ENCODE measurements at regions not wholly inside any gene's neighbourhood (a gene's known extent, or its start where the extent isn't known, plus 50 kb on each side); places are given as distances from the start of the nearest gene placed in this dataset.

DNA sequence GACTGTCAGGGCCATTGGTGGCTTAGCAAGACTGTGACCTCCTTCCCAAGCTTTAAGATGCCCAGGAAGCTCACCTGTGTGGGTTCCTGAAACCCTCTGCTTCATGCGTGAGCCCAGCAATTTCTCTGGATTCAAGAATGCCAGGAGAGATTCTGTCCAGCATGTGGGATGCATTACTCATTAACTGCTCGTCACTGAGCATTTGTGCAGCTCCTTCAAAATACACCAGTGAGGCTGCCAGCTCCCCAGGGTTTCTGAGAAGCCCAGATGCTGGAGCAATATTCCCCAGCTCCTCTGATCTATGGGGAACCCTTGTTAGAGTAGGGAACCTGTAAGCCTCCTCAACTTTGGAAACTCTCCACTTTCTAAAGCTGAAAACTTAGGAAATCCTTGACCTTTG, 126.5 kb downstream of the CHST1 start:
- Histone ChIP-seq H3K79me2 (ENCODE audit: control insufficient read depth, insufficient read depth, low read length) (no peaks in the 10 kb centered on the region), H3K4me2 (ENCODE audit: insufficient read depth, low read length) (no peak overlapping the region), H3K27me3 (ENCODE audit: control insufficient read depth in 2 of 2, insufficient read depth in 2 of 2, low read length in 2 of 2) (no peaks in the 10 kb centered on the region), H2AFZ (ENCODE audit: low read depth, low read length) (no peak overlapping the region), H3K9me1 (replicated peaks; ENCODE audit: control insufficient read depth, extremely low read depth, insufficient read depth, low read length) (no peaks in the 10 kb centered on the region), H3K4me3 (replicated peaks in 1 of 3; ENCODE audit: insufficient read depth in 1 of 3, low read depth in 1 of 3, low read length in 3 of 3) (no peak overlapping the region), H3K27ac (ENCODE audit: insufficient read depth, low read depth, low read length) (no peak overlapping the region), H3K4me1 (ENCODE audit: control insufficient read depth, extremely low read depth, insufficient read depth, low read length) (no peaks in the 10 kb centered on the region), H3K36me3 (ENCODE audit: control insufficient read depth in 2 of 2, extremely low read depth in 1 of 2, insufficient read depth in 2 of 2, low read length in 2 of 2) (no peaks in the 10 kb centered on the region), H3K9ac (replicated peaks; ENCODE audit: extremely low read depth, insufficient read depth, low read length) (no peak overlapping the region), H4K20me1 (replicated peaks; ENCODE audit: control insufficient read depth, extremely low read depth, insufficient read depth, low read length) (no peaks in the 10 kb centered on the region), H3K9me3 (replicated peaks; ENCODE audit: control insufficient read depth, insufficient read depth, low read length) (no peaks in the 10 kb centered on the region)
- dilution Hi-C loops (cut with MboI; ENCODE audit: extremely low pct_ligation_motif_present, low sequenced_read_pairs) = no loop called here
- CTCF ChIA-PET = interaction anchor here (2.0 kb wide), 1 partner anchor 233 kb away, joined by 6 read pairs; no protein-coding TSS in a partner anchor
- TF ChIP-seq MYC (IDR thresholded peaks at IDR 0.05; ENCODE audit: low read depth, low read length) (no peak), JUN (IDR thresholded peaks at IDR 0.05; ENCODE audit: borderline replicate concordance, insufficient read depth, insufficient read length, low read depth) (no peak), FOS (IDR thresholded peaks at IDR 0.05; ENCODE audit: borderline replicate concordance, insufficient read depth, low read length) (no peak), EZH2 (IDR thresholded peaks at IDR 0.05; ENCODE audit: borderline replicate concordance, low read depth, low read length, severe bottlenecking) (no peak), GATA2 (IDR thresholded peaks at IDR 0.05; ENCODE audit: insufficient read depth, insufficient read length, low read depth, low read length) (no peak), POLR2A (IDR thresholded peaks at IDR 0.05; ENCODE audit: low read depth, low read length) (no peak), POLR2AphosphoS5 (IDR thresholded peaks at IDR 0.05; ENCODE audit: insufficient read depth, low read depth, low read length) (no peak)
- TF ChIP-seq, protein P1, sequence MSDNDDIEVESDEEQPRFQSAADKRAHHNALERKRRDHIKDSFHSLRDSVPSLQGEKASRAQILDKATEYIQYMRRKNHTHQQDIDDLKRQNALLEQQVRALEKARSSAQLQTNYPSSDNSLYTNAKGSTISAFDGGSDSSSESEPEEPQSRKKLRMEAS (IDR thresholded peaks at IDR 0.05; ENCODE audit: insufficient read depth, insufficient read length) = no peak
- TF ChIP-seq, protein P2, sequence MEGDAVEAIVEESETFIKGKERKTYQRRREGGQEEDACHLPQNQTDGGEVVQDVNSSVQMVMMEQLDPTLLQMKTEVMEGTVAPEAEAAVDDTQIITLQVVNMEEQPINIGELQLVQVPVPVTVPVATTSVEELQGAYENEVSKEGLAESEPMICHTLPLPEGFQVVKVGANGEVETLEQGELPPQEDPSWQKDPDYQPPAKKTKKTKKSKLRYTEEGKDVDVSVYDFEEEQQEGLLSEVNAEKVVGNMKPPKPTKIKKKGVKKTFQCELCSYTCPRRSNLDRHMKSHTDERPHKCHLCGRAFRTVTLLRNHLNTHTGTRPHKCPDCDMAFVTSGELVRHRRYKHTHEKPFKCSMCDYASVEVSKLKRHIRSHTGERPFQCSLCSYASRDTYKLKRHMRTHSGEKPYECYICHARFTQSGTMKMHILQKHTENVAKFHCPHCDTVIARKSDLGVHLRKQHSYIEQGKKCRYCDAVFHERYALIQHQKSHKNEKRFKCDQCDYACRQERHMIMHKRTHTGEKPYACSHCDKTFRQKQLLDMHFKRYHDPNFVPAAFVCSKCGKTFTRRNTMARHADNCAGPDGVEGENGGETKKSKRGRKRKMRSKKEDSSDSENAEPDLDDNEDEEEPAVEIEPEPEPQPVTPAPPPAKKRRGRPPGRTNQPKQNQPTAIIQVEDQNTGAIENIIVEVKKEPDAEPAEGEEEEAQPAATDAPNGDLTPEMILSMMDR (IDR thresholded peaks at IDR 0.05; ENCODE audit: extremely low read depth in 1 of 2, insufficient read depth in 1 of 2, low read depth in 1 of 2, low read length in 2 of 2) = no peak
- BruUV-seq (replicated peaks) = no TSS peak
- POLR2A ChIA-PET = no interaction called here
- intact Hi-C loops (cut with micrococcal nuclease) = no loop called here
- FAIRE-seq (no peak), DNase-seq (ENCODE audit: low read depth, low spot score) (no peak)

All from endothelial cell of umbilical vein (primary cell).